ENCODE measurements at regions not wholly inside any gene's neighbourhood (a gene's known extent, or its start where the extent isn't known, plus 50 kb on each side); places are given as distances from the start of the nearest gene placed in this dataset.

- FAIRE-seq = no peak
Observed at GRCh38 chrX:4844376-4844775, 1130.9 kb upstream of the PRKX start.

DNA sequence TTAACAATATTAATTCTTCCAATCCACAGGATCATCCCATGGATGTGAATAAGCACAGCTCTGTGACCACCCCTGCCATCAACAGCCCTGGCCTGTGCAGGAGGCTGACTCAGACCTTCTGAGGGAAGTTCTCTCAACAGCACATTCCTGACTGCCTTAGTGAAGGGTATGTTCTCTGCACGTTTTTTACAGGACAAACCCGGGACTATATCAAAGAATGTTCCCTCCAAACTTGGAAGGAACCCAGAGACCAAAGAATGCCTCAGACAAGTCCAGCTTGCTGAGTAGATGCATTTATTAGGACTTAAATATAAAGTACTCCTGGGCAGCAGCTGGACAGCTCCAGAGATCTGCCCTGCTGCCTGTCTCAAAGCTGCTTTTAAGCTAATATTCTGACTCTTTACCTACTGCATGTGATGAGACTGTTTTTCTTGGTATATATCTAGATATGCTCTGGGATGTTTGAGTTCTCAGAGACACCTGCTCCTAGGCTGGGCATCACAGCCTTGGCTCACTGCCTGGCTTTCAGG, 1127.8 kb upstream of the PRKX start:
- no peak for FAIRE-seq

DNA sequence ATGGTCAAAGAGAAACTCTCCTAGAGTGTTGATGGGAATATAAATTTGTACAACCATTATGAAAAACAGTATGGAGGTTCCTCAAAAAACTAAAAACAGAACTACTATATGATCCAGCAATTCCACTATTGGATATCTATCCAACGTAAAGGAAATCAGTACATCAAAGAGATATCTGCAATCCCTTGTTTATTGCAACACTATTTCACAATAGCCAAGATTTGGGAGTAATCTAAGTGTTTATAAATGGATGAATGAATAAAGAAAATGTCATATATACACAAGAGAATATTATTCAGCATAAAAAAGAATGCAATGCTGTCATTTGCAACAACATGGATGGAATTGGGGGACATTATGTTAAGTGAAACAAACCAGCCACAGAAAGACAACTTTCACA, 1118.1 kb upstream of the PRKX start:
- FAIRE-seq = no peak

DNA sequence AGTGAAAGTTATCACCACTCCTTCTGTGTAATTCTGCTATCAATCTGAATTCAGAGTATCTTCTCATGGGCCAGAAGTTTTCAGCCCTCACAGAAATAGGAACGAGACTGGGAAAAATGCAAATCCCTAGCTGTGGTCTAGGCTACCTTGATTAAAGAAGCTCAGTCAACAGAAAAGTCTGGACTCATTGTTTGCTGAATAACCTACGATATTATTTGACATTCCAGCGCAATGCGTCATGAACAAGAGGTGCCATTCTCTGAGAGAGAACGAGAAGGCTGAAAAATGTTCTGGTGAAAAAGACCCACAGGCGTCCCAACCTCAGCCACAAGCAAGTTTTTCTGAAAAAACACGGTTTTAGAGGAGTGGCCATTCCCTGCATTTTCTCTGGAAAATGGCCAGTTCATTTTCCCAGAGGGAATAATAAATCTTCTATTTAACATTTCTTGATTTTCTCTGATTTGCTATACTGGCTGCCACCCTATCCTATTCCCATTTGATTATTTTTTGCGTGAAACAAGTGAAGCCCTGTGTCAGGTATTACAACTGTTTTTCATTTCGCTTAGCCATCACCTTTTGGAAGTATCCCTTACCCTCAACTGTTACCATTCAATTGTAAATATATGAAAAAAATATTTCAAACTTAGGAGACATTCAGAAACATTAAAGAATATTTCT, 1117.6 kb upstream of the PRKX start:
- no peak for FAIRE-seq

GRCh38 chrX:4825550-4825949, 1112.1 kb upstream of the PRKX start:
- no peak for FAIRE-seq

DNA sequence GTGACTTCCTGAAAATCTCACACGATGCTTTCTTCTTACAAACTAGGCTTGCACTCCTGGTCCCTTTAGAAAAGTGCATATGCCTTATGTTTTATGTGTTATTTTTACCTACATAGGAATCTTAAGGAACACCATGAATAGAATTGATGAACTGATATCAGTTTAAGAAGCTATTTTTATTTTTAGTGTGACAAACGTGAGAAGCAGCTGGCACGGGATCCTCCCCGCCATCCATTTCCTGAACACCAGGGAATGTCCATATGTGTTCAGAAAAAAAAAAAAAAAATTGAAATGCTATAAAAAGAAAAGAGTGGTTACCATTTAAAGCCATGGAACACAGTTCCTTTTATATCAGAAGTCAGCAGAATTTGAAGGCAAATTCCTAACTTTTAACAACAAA, 1096.1 kb upstream of the PRKX start:
- no peak for FAIRE-seq

DNA sequence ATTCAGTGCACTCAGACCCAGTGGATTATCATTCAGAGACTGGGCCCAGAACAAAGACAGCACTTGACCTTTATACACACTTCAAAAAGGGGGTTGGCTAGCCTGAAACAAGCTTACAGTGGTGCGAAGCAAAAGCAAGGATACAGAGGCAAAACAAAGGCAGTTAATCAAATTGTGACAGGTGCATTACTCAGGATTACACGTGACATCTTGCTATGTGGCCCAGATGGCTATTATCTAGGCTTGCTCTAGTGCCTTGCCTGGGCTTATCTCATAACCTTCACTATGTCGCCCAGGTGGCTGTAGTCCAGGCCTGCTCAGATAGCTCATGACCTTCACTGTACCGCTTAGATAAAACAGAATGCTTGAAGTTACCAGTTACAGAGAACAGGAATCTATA, 1092.1 kb upstream of the PRKX start:
- no peak for FAIRE-seq

GRCh38 chrX:4800756-4801155, 1087.3 kb upstream of the PRKX start:
- FAIRE-seq = no peak

DNA sequence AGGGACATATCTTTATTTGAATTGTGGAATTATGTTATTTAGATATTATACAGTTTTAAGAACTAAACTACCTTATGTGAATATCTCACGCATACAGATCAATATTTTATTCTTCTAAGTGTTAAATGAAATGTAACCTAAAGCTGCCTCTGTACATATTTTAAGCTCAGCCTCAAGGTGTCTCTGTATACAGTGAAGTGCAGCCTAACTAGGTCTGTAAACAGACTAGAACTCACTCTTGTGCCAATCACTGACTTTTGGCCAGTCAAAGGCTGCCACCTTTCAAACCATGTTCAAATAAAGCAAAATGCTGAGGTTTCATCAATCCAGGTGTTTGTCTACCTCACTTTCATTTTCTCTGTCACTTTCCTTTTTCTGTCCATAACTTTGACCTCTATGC, 1074.5 kb upstream of the PRKX start:
- FAIRE-seq = no peak

DNA sequence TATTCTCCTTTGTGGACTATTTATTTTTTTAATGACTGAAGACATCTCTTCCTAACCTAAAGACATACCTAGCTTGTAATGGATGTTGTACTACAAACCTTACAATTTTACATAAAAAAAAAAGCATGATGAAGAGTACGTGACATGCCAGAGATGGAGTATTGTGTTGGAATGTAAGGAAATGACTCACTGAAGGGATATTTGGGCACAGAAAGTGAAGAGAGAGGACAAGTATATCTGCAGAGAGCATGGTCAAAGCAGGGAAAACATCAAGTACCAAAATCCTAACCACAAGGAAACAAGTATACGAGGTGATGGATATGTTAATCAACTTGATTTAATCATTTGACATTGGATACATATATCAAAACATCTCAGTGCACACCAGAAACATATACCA, 1051.4 kb upstream of the PRKX start:
- no peak for FAIRE-seq

DNA sequence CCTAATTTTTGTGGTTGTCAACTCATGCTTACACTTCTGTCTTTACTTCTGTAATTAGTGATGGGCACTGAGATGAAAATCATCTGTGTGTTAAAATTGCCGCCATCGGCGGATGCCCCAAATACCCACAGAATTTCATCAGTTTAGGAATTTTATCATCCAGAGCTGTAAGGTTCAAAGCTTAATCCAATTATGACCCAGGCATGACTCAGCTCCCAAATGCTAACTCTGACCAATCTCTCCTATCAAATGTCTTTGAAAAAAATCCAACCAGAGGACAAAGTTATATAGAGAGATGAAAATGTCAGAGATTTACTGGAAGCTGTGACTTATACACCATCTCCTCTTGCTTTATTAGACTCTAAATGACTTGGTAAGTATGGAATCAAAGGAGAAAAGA, 1048.7 kb upstream of the PRKX start:
- no peak for FAIRE-seq

GRCh38 chrX:4754878-4755604, 1041.6 kb upstream of the PRKX start:
- FAIRE-seq = no peak

DNA sequence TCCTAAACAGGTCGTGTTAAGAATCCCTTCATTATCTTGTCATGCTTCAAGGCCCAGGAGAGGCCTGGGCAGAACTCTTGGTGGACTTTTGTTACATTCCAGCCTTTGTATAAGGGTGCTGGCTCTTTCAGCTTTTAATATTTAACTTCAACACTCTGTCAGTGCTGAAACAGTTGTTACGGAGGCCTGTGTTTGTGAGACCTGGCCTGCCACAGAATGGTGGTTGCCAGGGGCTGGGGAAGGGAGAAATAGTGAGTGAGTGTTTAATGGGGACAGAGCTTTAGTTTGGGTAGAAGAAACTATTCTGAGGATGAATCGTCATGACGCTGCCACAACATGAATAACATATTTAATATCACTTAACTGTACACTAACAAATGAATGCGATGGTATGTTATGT, 1027.6 kb upstream of the PRKX start:
- no peak for FAIRE-seq

DNA sequence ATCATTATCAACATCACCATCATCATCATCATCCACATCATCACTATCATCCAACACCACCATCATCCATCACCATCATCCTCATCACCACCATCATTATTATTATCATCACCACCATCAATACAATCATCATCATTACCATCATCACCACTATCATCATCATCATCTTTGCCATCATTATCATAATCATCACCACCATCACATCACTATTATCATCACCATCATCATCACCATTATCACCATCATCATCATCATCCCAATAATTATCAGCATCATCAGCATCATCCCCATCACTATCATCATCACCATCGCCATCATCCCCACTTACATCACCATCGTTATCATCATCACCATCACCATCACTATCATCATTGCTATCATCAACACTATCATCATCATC, 1021.9 kb upstream of the PRKX start:
- FAIRE-seq = no peak

DNA sequence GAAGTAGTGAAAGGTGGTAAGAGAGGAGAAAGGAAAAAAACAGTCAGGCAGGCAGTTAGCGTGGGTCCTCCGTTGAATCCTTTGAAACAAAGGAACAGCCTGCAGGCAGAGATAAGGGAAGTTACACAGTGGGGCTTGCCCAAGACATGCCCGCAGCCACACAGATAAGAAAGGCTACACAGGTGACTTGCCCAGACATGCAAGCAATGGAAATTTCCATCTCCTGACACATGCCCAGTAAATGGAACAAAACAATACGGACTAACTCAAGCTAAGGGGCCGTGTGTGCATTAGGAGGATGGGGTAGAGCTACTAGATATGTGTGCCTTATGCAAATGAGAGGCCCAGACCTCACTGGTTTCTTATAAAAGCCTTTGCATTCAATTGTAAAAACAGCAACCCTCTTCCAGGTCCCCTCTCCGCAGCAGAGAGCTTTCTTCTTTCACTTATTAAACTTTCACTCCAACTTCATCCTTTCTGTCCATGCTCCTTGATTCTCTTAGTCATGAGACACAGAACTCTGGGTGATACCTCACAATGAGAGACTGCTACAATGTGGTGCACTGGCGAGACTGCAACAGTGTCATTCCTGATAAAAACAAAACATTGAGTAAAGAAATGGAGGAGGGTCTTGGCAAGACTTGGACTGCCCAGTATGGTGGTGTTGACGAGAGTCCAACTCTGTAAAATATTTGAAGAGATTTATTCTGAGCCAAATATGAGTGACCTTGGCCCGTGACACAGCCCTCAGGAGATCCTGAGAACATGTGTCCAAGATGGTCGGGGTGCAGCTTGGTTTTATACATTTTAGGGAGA, 997.4 kb upstream of the PRKX start:
- FAIRE-seq = no peak

DNA sequence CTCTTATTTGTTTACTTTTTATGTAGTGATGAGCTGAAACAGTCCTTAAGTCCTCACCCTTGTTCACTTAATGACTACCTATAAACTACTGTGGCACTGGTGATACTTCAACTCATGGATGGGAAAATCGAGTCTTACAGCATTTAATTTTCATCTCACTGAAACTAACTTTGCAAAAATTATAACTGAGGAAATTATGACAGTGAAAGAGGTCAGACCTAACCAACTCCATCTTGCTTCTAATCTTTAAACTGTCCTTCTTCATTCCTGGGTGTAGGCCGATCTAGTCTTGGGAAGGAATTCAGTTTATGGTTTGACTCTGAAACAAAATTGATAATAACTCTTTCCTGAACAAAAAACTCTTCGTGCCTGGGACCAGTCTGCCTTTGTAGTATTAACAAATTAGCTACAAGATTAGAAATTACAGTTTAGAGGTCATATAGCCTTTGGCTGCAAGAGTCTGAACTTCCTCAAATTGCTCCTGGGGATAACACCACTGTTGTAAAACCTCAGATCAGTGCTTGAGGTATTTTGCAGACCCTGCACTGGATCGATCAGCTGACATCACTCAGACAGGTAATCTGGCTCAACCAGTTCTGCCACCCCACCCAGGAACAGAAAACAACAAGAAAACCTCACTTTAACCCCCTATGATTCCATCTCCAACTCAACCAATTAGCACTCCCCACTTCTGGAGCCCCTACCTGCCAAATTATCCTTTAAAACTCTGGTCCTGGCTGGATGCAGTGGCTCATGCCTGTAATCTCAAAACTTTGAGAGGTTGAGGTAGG, 995.7 kb upstream of the PRKX start:
- no peak for FAIRE-seq

DNA sequence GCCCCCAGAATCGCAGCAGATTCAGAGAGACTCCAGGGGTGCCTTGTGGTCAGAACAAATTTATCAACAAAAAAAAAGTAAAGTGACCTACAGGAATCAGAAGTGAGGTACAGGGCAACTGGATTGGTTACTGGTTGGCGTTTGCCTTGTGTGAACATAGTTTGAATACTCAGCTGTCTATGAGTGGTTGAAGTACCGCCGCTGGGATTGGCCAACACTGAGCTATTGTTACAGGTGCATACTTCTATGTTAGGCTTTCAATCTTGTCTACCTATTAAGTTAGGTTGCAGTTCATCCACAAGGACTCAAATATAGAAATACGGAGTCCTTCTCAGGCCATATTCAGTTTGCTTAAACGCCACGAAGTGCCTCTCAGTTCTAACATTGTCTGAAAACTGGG, 993.5 kb upstream of the PRKX start:
- no peak for FAIRE-seq

GRCh38 chrX:4690521-4690920, 977.1 kb upstream of the PRKX start:
- no peak for FAIRE-seq

- FAIRE-seq = no peak
Observed at GRCh38 chrX:4682636-4683035, 969.2 kb upstream of the PRKX start.

DNA sequence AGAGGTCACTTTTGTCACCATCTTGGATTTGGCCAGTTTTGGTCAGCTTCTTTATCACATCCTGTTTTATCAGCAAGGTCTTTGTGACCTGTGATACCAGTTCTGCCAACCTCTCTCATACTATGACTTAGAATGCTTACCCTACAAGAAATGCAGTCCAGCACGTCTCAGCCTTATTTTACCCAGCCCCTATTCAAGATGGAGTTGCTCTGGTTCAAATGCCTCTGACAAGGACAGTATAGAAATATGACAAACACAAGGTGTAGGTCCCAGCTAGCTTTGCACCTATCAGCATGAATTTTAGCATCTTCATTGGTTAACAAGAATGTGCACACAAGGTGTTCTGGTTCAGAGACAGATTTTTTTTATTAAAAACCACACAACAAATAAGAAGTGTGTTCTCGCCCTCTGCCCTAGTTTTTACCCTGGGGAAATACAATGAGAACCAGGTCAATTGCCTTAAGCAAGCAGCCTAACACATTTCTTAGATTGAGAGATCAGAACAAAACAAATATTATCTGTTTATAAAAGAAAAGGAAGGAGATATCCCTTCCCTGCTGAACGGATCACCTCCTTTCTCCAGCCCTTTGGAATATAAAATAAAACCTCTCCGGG, 962.3 kb upstream of the PRKX start:
- no peak for FAIRE-seq

GRCh38 chrX:4674028-4674782, 960.8 kb upstream of the PRKX start:
- FAIRE-seq = no peak

DNA sequence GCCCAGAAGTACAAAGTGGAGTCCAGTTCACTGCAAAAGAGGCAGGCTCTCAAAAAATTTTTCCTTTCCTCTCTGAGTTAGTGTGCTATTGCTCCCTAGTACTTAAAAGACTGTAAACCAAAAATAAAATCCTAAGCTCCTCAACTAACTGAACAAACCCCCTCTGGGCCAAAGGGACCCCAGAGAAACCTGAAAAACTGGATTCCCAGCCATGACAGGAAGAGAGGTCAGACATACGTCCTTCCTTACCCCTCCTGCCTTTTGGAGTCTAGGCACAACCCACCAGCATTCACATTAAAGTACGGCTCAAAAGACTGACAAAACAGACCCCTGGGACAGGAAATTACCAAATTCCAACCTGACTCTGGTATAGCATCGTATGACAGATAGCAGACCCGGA, 957.9 kb upstream of the PRKX start:
- no peak for FAIRE-seq
